Activated T-helper 2 cell treated with anti-CD3 and anti-CD28 coated beads, Interferon-gamma antibody, Interleukin-2, Interleukin-4, amounts not matched to agents 10 μg/mL and 5 μg/mL and 100 μg/mL, durations not matched to agents 14 hours and 24 hours and 36 hours (primary cell): ENCODE measurements at regions not wholly inside any gene's neighbourhood (a gene's known extent, or its start where the extent isn't known, plus 50 kb on each side); places are given as distances from the start of the nearest gene placed in this dataset.
A peak's percentile ranks its signal among the peaks of the same experiment; 100 is the strongest.
"Not testable (repeated sequence)": the region's sequence is repeated elsewhere in the genome, so short reads cannot be mapped to it uniquely, and the experiment has no call there.

Experiments
- DNase-seq: peaks from one replicate; pipeline ENCODE4 v3.0.0; 2021; ENCODE audit warnings: low spot score
- H3K27ac Mint-ChIP-seq: one replicate; pipeline ENCODE4 v1.8.0; 2021; ENCODE audit warnings: mixed read lengths
- H3K27me3 Mint-ChIP-seq: one replicate; pipeline ENCODE4 v1.8.0; 2021; ENCODE audit warnings: low read depth, mixed read lengths
- H3K36me3 Mint-ChIP-seq: one replicate; pipeline ENCODE4 v1.8.0; 2021; ENCODE audit warnings: low read depth, mixed read lengths
- H3K4me1 Mint-ChIP-seq: one replicate; pipeline ENCODE4 v1.8.0; 2021; ENCODE audit warnings: low read depth, mixed read lengths
- H3K4me3 Mint-ChIP-seq: one replicate; pipeline ENCODE4 v1.8.0; 2021; ENCODE audit warnings: low read depth, mild to moderate bottlenecking, moderate library complexity, mixed read lengths
- H3K9me3 Mint-ChIP-seq: one replicate; pipeline ENCODE4 v1.8.0; 2021; ENCODE audit warnings: mixed read lengths
- intact Hi-C: fragments of 100-400 bp; cut with micrococcal nuclease; formaldehyde crosslinking; loops from one replicate; pipeline ENCODE4 v1.15.1; 2023

- H3K4me1 Mint-ChIP-seq, result peaks cover 40% of the 10 kb centered on the region
These were observed 67.5 kb upstream of the ARL8B start for GRCh38 chr3:5054579-5054978.

GRCh38 chr3:5055357-5056110, 66.6 kb upstream of the ARL8B start:
- H3K4me1 Mint-ChIP-seq, result peaks cover 44% of the 10 kb centered on the region
- no peaks in the 10 kb centered on the region for H3K9me3 Mint-ChIP-seq
- peaks cover 4% of the 10 kb centered on the region for H3K36me3 Mint-ChIP-seq
- H3K27ac Mint-ChIP-seq, result peak overlapping the region; percentile 42
- peaks cover 2% of the 10 kb centered on the region for H3K27me3 Mint-ChIP-seq
- intact Hi-C loops, result loop anchor here (2.0 to 5.0 kb wide), 5 partner anchors 17 to 208 kb away; no protein-coding TSS in a partner anchor
- DNase-seq, result no peak
- no peak overlapping the region for H3K4me3 Mint-ChIP-seq

More at GRCh38 chr3:5054579-5054978, 67.5 kb upstream of the ARL8B start:
- H3K4me3 Mint-ChIP-seq, H3K27me3 Mint-ChIP-seq, H3K27ac Mint-ChIP-seq, DNase-seq, intact Hi-C loops, H3K36me3 Mint-ChIP-seq, H3K9me3 Mint-ChIP-seq: not testable (repeated sequence)

DNA sequence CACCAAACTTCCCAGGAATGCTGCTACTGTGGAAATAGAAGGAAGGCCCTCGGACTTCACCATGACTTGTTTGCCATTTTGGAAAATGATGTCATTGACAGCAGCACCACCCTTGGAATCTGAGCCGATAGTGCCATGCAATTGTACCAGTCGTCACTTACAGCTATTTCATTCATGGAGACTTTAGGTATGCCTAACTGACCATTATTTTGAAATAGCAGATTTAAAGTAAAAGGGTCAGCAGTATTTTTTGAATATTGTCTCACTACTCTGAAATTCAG, 66.0 kb upstream of the ARL8B start:
- no peak overlapping the region for H3K4me3 Mint-ChIP-seq
- no peak overlapping the region for H3K27ac Mint-ChIP-seq
- peaks cover 3% of the 10 kb centered on the region for H3K27me3 Mint-ChIP-seq
- H3K4me1 Mint-ChIP-seq, result peaks cover 44% of the 10 kb centered on the region
- H3K36me3 Mint-ChIP-seq, result peaks cover 4% of the 10 kb centered on the region
- intact Hi-C loops, result loop anchor here (2.0 to 5.0 kb wide), 5 partner anchors 17 to 209 kb away; no protein-coding TSS in a partner anchor
- DNase-seq, result no peak
- no peaks in the 10 kb centered on the region for H3K9me3 Mint-ChIP-seq

- Mint-ChIP-seq H3K4me3 (no peak overlapping the region), H3K27ac (no peak overlapping the region), H3K9me3 (no peaks in the 10 kb centered on the region), H3K27me3 (peaks cover 8% of the 10 kb centered on the region), H3K36me3 (peaks cover 4% of the 10 kb centered on the region), H3K4me1 (peaks cover 34% of the 10 kb centered on the region)
- intact Hi-C loops, result loop anchor here (1.0 to 5.0 kb wide), 6 partner anchors 18 to 346 kb away; no protein-coding TSS in a partner anchor
- no peak for DNase-seq
These were observed 64.8 kb upstream of the ARL8B start for GRCh38 chr3:5057272-5057671.

- Mint-ChIP-seq H3K4me1 (peaks cover 30% of the 10 kb centered on the region), H3K9me3 (no peaks in the 10 kb centered on the region), H3K4me3 (no peak overlapping the region), H3K27ac (peak overlapping the region; percentile 3), H3K27me3 (peaks cover 8% of the 10 kb centered on the region), H3K36me3 (peaks cover 4% of the 10 kb centered on the region)
- intact Hi-C loops, result loop anchor here (1.0 to 5.0 kb wide), 7 partner anchors 19 to 347 kb away; no protein-coding TSS in a partner anchor
- DNase-seq, result peak; percentile 65
These were observed 64.2 kb upstream of the ARL8B start for GRCh38 chr3:5057857-5058324.

GRCh38 chr3:5058471-5058951, 63.6 kb upstream of the ARL8B start:
- peaks cover 27% of the 10 kb centered on the region for H3K4me1 Mint-ChIP-seq
- DNase-seq, result no peak
- peaks cover 8% of the 10 kb centered on the region for H3K27me3 Mint-ChIP-seq
- H3K27ac Mint-ChIP-seq, result no peak overlapping the region
- H3K36me3 Mint-ChIP-seq, result peaks cover 4% of the 10 kb centered on the region
- H3K9me3 Mint-ChIP-seq, result no peaks in the 10 kb centered on the region
- intact Hi-C loops, result loop anchor here (1.0 to 5.0 kb wide), 3 partner anchors 72 to 211 kb away; no protein-coding TSS in a partner anchor
- no peak overlapping the region for H3K4me3 Mint-ChIP-seq

GRCh38 chr3:5059782-5060181, 62.3 kb upstream of the ARL8B start:
- no peak overlapping the region for H3K4me3 Mint-ChIP-seq

GRCh38 chr3:5061218-5061569, 60.9 kb upstream of the ARL8B start:
- H3K4me1 Mint-ChIP-seq, result peaks cover 16% of the 10 kb centered on the region
- no peaks in the 10 kb centered on the region for H3K9me3 Mint-ChIP-seq
- H3K27me3 Mint-ChIP-seq, result peaks cover 8% of the 10 kb centered on the region
- DNase-seq, result no peak
- intact Hi-C loops, result no loop called here
- no peak overlapping the region for H3K4me3 Mint-ChIP-seq
- no peak overlapping the region for H3K27ac Mint-ChIP-seq
- H3K36me3 Mint-ChIP-seq, result no peaks in the 10 kb centered on the region

More at GRCh38 chr3:5059782-5060181, 62.3 kb upstream of the ARL8B start:
- peaks cover 8% of the 10 kb centered on the region for H3K27me3 Mint-ChIP-seq
- peaks cover 27% of the 10 kb centered on the region for H3K4me1 Mint-ChIP-seq
- H3K9me3 Mint-ChIP-seq, result no peaks in the 10 kb centered on the region
- intact Hi-C loops, result loop anchor here (5.0 kb wide), 2 partner anchors 152 to 212 kb away; no protein-coding TSS in a partner anchor
- peaks cover 4% of the 10 kb centered on the region for H3K36me3 Mint-ChIP-seq
- DNase-seq, result no peak
- no peak overlapping the region for H3K27ac Mint-ChIP-seq

- Mint-ChIP-seq H3K4me1 (peaks cover 7% of the 10 kb centered on the region), H3K27ac (no peak overlapping the region), H3K36me3 (no peaks in the 10 kb centered on the region), H3K27me3 (peaks cover 9% of the 10 kb centered on the region), H3K9me3 (no peaks in the 10 kb centered on the region), H3K4me3 (no peak overlapping the region)
- intact Hi-C loops, result no loop called here
- DNase-seq, result no peak
These were observed 58.4 kb upstream of the ARL8B start for GRCh38 chr3:5063724-5064123.

DNA sequence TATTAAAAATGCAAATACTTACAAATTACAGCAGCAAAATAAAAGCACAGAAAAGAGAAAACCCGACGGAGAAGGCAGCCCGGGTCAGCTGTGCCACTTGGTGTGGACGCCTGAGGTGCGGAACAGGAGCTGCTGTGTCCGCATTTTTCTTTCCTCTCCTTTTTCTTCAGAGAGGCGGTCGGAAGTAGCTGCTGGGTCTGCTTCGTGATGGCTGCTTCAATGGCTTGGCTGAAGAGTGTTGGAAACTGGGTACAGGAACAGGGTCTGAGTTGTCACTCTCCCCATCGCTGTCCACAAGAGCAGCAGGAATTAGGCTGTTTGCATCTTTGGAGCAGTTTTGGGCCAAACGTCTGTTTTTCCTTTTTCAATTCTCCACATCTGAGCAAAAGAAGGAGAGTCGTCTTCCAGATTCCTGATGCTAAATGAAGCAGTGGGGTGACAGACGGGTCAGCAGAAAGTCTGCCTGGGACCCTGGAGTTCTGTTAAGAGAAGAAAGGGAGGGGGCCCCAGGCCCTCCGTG, 53.5 kb upstream of the ARL8B start:
- no peak for DNase-seq
- Mint-ChIP-seq H3K27me3 (peaks cover 18% of the 10 kb centered on the region), H3K27ac (no peak overlapping the region), H3K4me1 (no peaks in the 10 kb centered on the region), H3K4me3 (no peak overlapping the region), H3K9me3 (no peaks in the 10 kb centered on the region), H3K36me3 (no peaks in the 10 kb centered on the region)
- intact Hi-C loops, result no loop called here

DNA sequence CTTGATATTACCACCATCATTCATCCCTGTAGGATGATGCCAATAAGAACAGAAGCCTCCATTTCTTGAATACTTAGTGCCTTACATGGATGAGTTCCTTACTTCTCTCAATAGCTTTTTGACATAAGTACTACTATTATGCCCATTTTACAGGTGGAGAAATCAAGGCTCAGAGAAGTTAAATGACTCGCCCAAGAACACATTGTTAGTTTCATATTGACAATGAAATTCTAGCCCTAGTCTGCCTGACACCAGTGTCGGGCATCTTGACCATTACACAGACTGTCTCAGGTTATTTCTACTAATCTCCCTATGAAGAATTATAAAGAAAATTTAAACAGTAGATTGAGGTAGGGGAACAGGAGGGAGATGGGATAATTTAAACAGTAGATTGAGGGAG, 52.5 kb upstream of the ARL8B start:
- no peak overlapping the region for H3K27ac Mint-ChIP-seq
- intact Hi-C loops, result no loop called here
- H3K36me3 Mint-ChIP-seq, result no peaks in the 10 kb centered on the region
- no peaks in the 10 kb centered on the region for H3K4me1 Mint-ChIP-seq
- no peak overlapping the region for H3K4me3 Mint-ChIP-seq
- no peak for DNase-seq
- H3K9me3 Mint-ChIP-seq, result no peaks in the 10 kb centered on the region
- H3K27me3 Mint-ChIP-seq, result peaks cover 24% of the 10 kb centered on the region

DNA sequence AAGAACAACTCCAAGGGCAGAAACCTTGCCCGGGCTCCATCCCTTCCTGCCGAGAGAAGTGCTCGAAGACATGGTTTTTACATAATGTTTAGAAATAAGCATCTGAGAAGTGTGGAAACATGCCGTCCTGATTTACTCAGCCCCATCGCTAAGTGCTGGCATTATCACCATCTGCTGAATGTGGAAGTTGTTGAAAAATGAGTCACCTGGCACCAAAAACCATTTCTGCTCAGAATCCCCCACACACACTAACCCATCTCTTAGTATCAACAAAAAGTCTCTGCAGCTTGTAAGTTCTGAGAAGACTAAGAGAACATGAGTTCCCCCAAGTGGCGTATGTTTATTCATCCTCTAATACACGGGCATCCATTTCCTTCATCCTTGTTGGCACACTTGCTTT, 51.0 kb upstream of the ARL8B start:
- Mint-ChIP-seq H3K27me3 (peaks cover 24% of the 10 kb centered on the region), H3K9me3 (no peaks in the 10 kb centered on the region), H3K27ac (no peak overlapping the region), H3K4me1 (no peaks in the 10 kb centered on the region), H3K4me3 (no peak overlapping the region), H3K36me3 (no peaks in the 10 kb centered on the region)
- DNase-seq, result no peak
- intact Hi-C loops, result no loop called here

- no peaks in the 10 kb centered on the region for H3K9me3 Mint-ChIP-seq
These were observed 49.8 kb upstream of the ARL8B start for GRCh38 chr3:5072100-5072816.

More at GRCh38 chr3:5072100-5072816, 49.8 kb upstream of the ARL8B start:
- H3K4me1 Mint-ChIP-seq, result no peaks in the 10 kb centered on the region
- H3K27me3 Mint-ChIP-seq, result peaks cover 23% of the 10 kb centered on the region
- DNase-seq, result no peak
- H3K36me3 Mint-ChIP-seq, result no peaks in the 10 kb centered on the region
- no peak overlapping the region for H3K27ac Mint-ChIP-seq
- intact Hi-C loops, result loop anchor here (2.0 kb wide), 1 partner anchor 33 kb away; no protein-coding TSS in a partner anchor
- H3K4me3 Mint-ChIP-seq, result no peak overlapping the region
